SK-N-SH treated with all-trans-retinoic acid at 6 μM for 48 hours (cell line): ENCODE measurements at regions not wholly inside any gene's neighbourhood (a gene's known extent, or its start where the extent isn't known, plus 50 kb on each side); places are given as distances from the start of the nearest gene placed in this dataset.

ENCODE experiments used
- ARNTL ChIP-seq: fragments of 450-650 bp; formaldehyde crosslinking; IDR thresholded peaks from 2 replicates; pipeline ENCODE4 v1.5.0; 2020; ENCODE audit warnings: low read depth, mild to moderate bottlenecking, moderate library complexity, borderline replicate concordance
- CREB5 ChIP-seq: fragments of 250-450 bp; sonication (Bioruptor Pico); IDR thresholded peaks from 2 replicates; pipeline ENCODE4 v1.5.1; 2020; ENCODE audit warnings: low read depth, mild to moderate bottlenecking, moderate library complexity
- GLIS3 ChIP-seq: fragments of 250-450 bp; sonication (Bioruptor Pico); IDR thresholded peaks from 2 replicates; pipeline ENCODE4 v1.5.0; 2020; ENCODE audit warnings: mild to moderate bottlenecking, moderate library complexity
- ISL1 ChIP-seq: fragments of 250-450 bp; sonication (Bioruptor Pico); IDR thresholded peaks from 2 replicates; pipeline ENCODE4 v2.1.2; 2022; ENCODE audit warnings: mild to moderate bottlenecking, moderate library complexity
- SNAI2 ChIP-seq: fragments of 250-450 bp; sonication (Bioruptor Pico); IDR thresholded peaks from 2 replicates; pipeline ENCODE4 v1.5.0; 2020; ENCODE audit warnings: mild to moderate bottlenecking, moderate library complexity
- TCF4 ChIP-seq: fragments of 250-450 bp; sonication (Bioruptor Pico); IDR thresholded peaks from 2 replicates; pipeline ENCODE4 v1.8.0; 2021; ENCODE audit warnings: mild to moderate bottlenecking, moderate library complexity, borderline replicate concordance
- TF ChIP-seq, protein P1 (sequence below): fragments of 250-450 bp; sonication (Bioruptor Pico); IDR thresholded peaks from 2 replicates; pipeline ENCODE4 v1.8.0; 2020; ENCODE audit warnings: mild to moderate bottlenecking, moderate library complexity, borderline replicate concordance

DNA sequence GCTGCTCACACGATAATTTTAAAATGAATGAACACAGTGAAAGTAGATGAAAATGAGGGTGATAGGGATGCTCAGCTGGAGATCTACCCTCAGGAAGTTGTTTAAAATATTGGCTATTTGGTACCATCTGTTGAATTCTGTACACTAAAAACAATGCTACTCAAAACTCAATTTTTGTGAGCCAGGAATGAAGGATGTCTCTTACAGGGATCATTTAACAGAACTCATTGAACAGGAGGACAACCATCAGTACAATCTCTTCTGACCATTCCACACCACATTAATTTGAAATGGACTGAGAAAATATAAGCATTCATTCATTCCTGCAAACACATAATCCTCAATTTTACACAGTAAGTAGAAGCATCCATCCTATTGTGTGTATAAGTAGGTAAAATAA, 1355.1 kb upstream of the CRIM1 start:
- no peak for TF ChIP-seq ISL1 (CRISPR knock-in tag)
- TF ChIP-seq TCF4 (CRISPR knock-in tag) = no peak
- TF ChIP-seq, protein P1, sequence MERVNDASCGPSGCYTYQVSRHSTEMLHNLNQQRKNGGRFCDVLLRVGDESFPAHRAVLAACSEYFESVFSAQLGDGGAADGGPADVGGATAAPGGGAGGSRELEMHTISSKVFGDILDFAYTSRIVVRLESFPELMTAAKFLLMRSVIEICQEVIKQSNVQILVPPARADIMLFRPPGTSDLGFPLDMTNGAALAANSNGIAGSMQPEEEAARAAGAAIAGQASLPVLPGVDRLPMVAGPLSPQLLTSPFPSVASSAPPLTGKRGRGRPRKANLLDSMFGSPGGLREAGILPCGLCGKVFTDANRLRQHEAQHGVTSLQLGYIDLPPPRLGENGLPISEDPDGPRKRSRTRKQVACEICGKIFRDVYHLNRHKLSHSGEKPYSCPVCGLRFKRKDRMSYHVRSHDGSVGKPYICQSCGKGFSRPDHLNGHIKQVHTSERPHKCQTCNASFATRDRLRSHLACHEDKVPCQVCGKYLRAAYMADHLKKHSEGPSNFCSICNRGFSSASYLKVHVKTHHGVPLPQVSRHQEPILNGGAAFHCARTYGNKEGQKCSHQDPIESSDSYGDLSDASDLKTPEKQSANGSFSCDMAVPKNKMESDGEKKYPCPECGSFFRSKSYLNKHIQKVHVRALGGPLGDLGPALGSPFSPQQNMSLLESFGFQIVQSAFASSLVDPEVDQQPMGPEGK = no peak
- no peak for TF ChIP-seq ARNTL (CRISPR knock-in tag)
- no peak for TF ChIP-seq CREB5 (CRISPR knock-in tag)
- TF ChIP-seq GLIS3 = no peak
- TF ChIP-seq SNAI2 = no peak
